ENCODE measurements at regions not wholly inside any gene's neighbourhood (a gene's known extent, or its start where the extent isn't known, plus 50 kb on each side); places are given as distances from the start of the nearest gene placed in this dataset.

GRCh38 chr4:36556984-36557383, 275.6 kb downstream of the DTHD1 start:
- Histone ChIP-seq H2BK12ac (ENCODE audit: low read length) (no peak overlapping the region), H3K14ac (ENCODE audit: low read length) (no peak overlapping the region), H3K36me3 (replicated peaks in 1 of 2; ENCODE audit: control insufficient read depth in 2 of 2, insufficient read depth in 2 of 2, low read length in 2 of 2) (no peaks in the 10 kb centered on the region), H3K4me3 (ENCODE audit: low read length in 2 of 2) (no peak overlapping the region), H2AFZ (ENCODE audit: low read length) (no peak overlapping the region), H3K4me1 (ENCODE audit: control insufficient read depth in 2 of 2, insufficient read depth in 1 of 2, low read depth in 1 of 2, low read length in 2 of 2) (no peaks in the 10 kb centered on the region), H3K79me1 (ENCODE audit: low read depth, low read length) (no peaks in the 10 kb centered on the region), H2BK5ac (ENCODE audit: low read length) (no peak overlapping the region), H3K4me2 (ENCODE audit: insufficient read depth, low read length, poor library complexity, severe bottlenecking) (no peak overlapping the region), H4K91ac (ENCODE audit: low read depth, low read length, poor library complexity) (no peak overlapping the region), H3K9ac (ENCODE audit: low read depth, low read length, poor library complexity) (no peak overlapping the region), H2BK15ac (ENCODE audit: low read length) (no peak overlapping the region), H3K4ac (ENCODE audit: low read length) (no peak overlapping the region), H3K18ac (ENCODE audit: low read length) (no peak overlapping the region), H3K23ac (ENCODE audit: low read depth, low read length, poor library complexity) (no peak overlapping the region), H3K9me3 (replicated peaks in 1 of 2; ENCODE audit: control insufficient read depth in 2 of 2, insufficient read depth in 1 of 2, low read depth in 1 of 2, low read length in 2 of 2) (no peaks in the 10 kb centered on the region), H2BK120ac (ENCODE audit: low read depth, low read length) (no peak overlapping the region), H3K27me3 (ENCODE audit: control insufficient read depth in 3 of 3, insufficient read depth in 3 of 3, low read depth in 1 of 3, low read length in 3 of 3) (no peaks in the 10 kb centered on the region), H4K8ac (ENCODE audit: low read depth, low read length) (no peak overlapping the region), H2AK5ac (ENCODE audit: low read depth, low read length) (no peak overlapping the region), H3K27ac (replicated peaks; ENCODE audit: low read length) (no peak overlapping the region)
- DNase-seq (ENCODE audit: low spot score): no peak

- Histone ChIP-seq H4K8ac (ENCODE audit: low read depth, low read length) (no peak overlapping the region), H2BK120ac (ENCODE audit: low read depth, low read length) (no peak overlapping the region), H3K4ac (ENCODE audit: low read length) (no peak overlapping the region), H3K4me3 (ENCODE audit: low read length in 2 of 2) (no peak overlapping the region), H2AK5ac (ENCODE audit: low read depth, low read length) (no peak overlapping the region), H3K36me3 (replicated peaks in 1 of 2; ENCODE audit: control insufficient read depth in 2 of 2, insufficient read depth in 2 of 2, low read length in 2 of 2) (no peaks in the 10 kb centered on the region), H3K18ac (ENCODE audit: low read length) (peak overlapping the region; percentile 44), H3K4me2 (ENCODE audit: insufficient read depth, low read length, poor library complexity, severe bottlenecking) (no peak overlapping the region), H2BK15ac (ENCODE audit: low read length) (no peak overlapping the region), H2BK5ac (ENCODE audit: low read length) (no peak overlapping the region), H3K14ac (ENCODE audit: low read length) (no peak overlapping the region), H3K23ac (ENCODE audit: low read depth, low read length, poor library complexity) (no peak overlapping the region), H2BK12ac (ENCODE audit: low read length) (no peak overlapping the region), H2AFZ (ENCODE audit: low read length) (no peak overlapping the region), H4K91ac (ENCODE audit: low read depth, low read length, poor library complexity) (no peak overlapping the region), H3K79me1 (ENCODE audit: low read depth, low read length) (no peaks in the 10 kb centered on the region), H3K9ac (ENCODE audit: low read depth, low read length, poor library complexity) (no peak overlapping the region), H3K27me3 (ENCODE audit: control insufficient read depth in 3 of 3, insufficient read depth in 3 of 3, low read depth in 1 of 3, low read length in 3 of 3) (no peaks in the 10 kb centered on the region), H3K27ac (replicated peaks; ENCODE audit: low read length) (no peak overlapping the region), H3K9me3 (replicated peaks in 1 of 2; ENCODE audit: control insufficient read depth in 2 of 2, insufficient read depth in 1 of 2, low read depth in 1 of 2, low read length in 2 of 2) (no peaks in the 10 kb centered on the region), H3K4me1 (ENCODE audit: control insufficient read depth in 2 of 2, insufficient read depth in 1 of 2, low read depth in 1 of 2, low read length in 2 of 2) (no peaks in the 10 kb centered on the region)
- no CpG with 5 or more reads among the region's 3 CpGs for whole genome bisulfite sequencing, 2 donors (ENCODE audit: extremely low coverage in 2 of 2, insufficient read length in 2 of 2, insufficient replicate concordance in 1 of 2)
- no peak for DNase-seq (ENCODE audit: low spot score)
These were observed 287.2 kb downstream of the DTHD1 start for GRCh38 chr4:36568575-36568974.

GRCh38 chr4:36573441-36573840, 292.0 kb downstream of the DTHD1 start:
- H3K36me3 ChIP-seq (replicated peaks in 1 of 2; ENCODE audit: control insufficient read depth in 2 of 2, insufficient read depth in 2 of 2, low read length in 2 of 2): no peaks in the 10 kb centered on the region
- H4K91ac ChIP-seq (ENCODE audit: low read depth, low read length, poor library complexity): no peak overlapping the region
- H3K9ac ChIP-seq (ENCODE audit: low read depth, low read length, poor library complexity): no peak overlapping the region
- H3K27me3 ChIP-seq (ENCODE audit: control insufficient read depth in 3 of 3, insufficient read depth in 3 of 3, low read depth in 1 of 3, low read length in 3 of 3): no peaks in the 10 kb centered on the region
- no peak overlapping the region for H4K8ac ChIP-seq (ENCODE audit: low read depth, low read length)
- H2BK15ac ChIP-seq (ENCODE audit: low read length): no peak overlapping the region
- H2BK120ac ChIP-seq (ENCODE audit: low read depth, low read length): no peak overlapping the region
- no peak overlapping the region for H3K4ac ChIP-seq (ENCODE audit: low read length)
- no peak overlapping the region for H3K14ac ChIP-seq (ENCODE audit: low read length)
- no peak overlapping the region for H3K27ac ChIP-seq (replicated peaks; ENCODE audit: low read length)
- no peaks in the 10 kb centered on the region for H3K79me1 ChIP-seq (ENCODE audit: low read depth, low read length)
- no CpG with 5 or more reads among the region's 4 CpGs for WGBS, 2 donors (ENCODE audit: extremely low coverage in 2 of 2, insufficient read length in 2 of 2, insufficient replicate concordance in 1 of 2)
- no peak for DNase-seq (ENCODE audit: low spot score)
- H3K4me3 ChIP-seq (ENCODE audit: low read length in 2 of 2): no peak overlapping the region
- no peaks in the 10 kb centered on the region for H3K4me1 ChIP-seq (ENCODE audit: control insufficient read depth in 2 of 2, insufficient read depth in 1 of 2, low read depth in 1 of 2, low read length in 2 of 2)
- no peak overlapping the region for H2AFZ ChIP-seq (ENCODE audit: low read length)
- no peak overlapping the region for H2BK5ac ChIP-seq (ENCODE audit: low read length)
- no peaks in the 10 kb centered on the region for H3K9me3 ChIP-seq (replicated peaks in 1 of 2; ENCODE audit: control insufficient read depth in 2 of 2, insufficient read depth in 1 of 2, low read depth in 1 of 2, low read length in 2 of 2)
- H3K4me2 ChIP-seq (ENCODE audit: insufficient read depth, low read length, poor library complexity, severe bottlenecking): no peak overlapping the region
- H2AK5ac ChIP-seq (ENCODE audit: low read depth, low read length): no peak overlapping the region
- H3K23ac ChIP-seq (ENCODE audit: low read depth, low read length, poor library complexity): no peak overlapping the region
- H2BK12ac ChIP-seq (ENCODE audit: low read length): no peak overlapping the region
- no peak overlapping the region for H3K18ac ChIP-seq (ENCODE audit: low read length)

- Histone ChIP-seq H4K91ac (ENCODE audit: low read depth, low read length, poor library complexity) (no peak overlapping the region), H3K23ac (ENCODE audit: low read depth, low read length, poor library complexity) (no peak overlapping the region), H3K9ac (ENCODE audit: low read depth, low read length, poor library complexity) (no peak overlapping the region), H3K4me2 (ENCODE audit: insufficient read depth, low read length, poor library complexity, severe bottlenecking) (no peak overlapping the region), H3K14ac (ENCODE audit: low read length) (no peak overlapping the region), H3K79me1 (ENCODE audit: low read depth, low read length) (no peaks in the 10 kb centered on the region), H2AK5ac (ENCODE audit: low read depth, low read length) (no peak overlapping the region), H2BK12ac (ENCODE audit: low read length) (no peak overlapping the region), H3K4me3 (ENCODE audit: low read length in 2 of 2) (peak overlapping the region in 1 of 2 donors; percentile 9), H4K8ac (ENCODE audit: low read depth, low read length) (no peak overlapping the region), H3K4me1 (ENCODE audit: control insufficient read depth in 2 of 2, insufficient read depth in 1 of 2, low read depth in 1 of 2, low read length in 2 of 2) (no peaks in the 10 kb centered on the region), H2BK5ac (ENCODE audit: low read length) (no peak overlapping the region), H3K9me3 (replicated peaks in 1 of 2; ENCODE audit: control insufficient read depth in 2 of 2, insufficient read depth in 1 of 2, low read depth in 1 of 2, low read length in 2 of 2) (no peaks in the 10 kb centered on the region), H3K36me3 (replicated peaks in 1 of 2; ENCODE audit: control insufficient read depth in 2 of 2, insufficient read depth in 2 of 2, low read length in 2 of 2) (no peaks in the 10 kb centered on the region), H3K27ac (replicated peaks; ENCODE audit: low read length) (no peak overlapping the region), H3K4ac (ENCODE audit: low read length) (no peak overlapping the region), H3K27me3 (ENCODE audit: control insufficient read depth in 3 of 3, insufficient read depth in 3 of 3, low read depth in 1 of 3, low read length in 3 of 3) (no peaks in the 10 kb centered on the region), H3K18ac (ENCODE audit: low read length) (no peak overlapping the region), H2BK120ac (ENCODE audit: low read depth, low read length) (no peak overlapping the region), H2AFZ (ENCODE audit: low read length) (no peak overlapping the region), H2BK15ac (ENCODE audit: low read length) (no peak overlapping the region)
- no peak for DNase-seq (ENCODE audit: low spot score)
- no CpG with 5 or more reads among the region's 1 CpG for WGBS, 2 donors (ENCODE audit: extremely low coverage in 2 of 2, insufficient read length in 2 of 2, insufficient replicate concordance in 1 of 2)
These were observed 293.4 kb downstream of the DTHD1 start for GRCh38 chr4:36574816-36575215.
